ENCODE measurements at regions not wholly inside any gene's neighbourhood (a gene's known extent, or its start where the extent isn't known, plus 50 kb on each side); places are given as distances from the start of the nearest gene placed in this dataset.

GRCh38 chr18:46333431-46334135 is 229.4 kb downstream of the HAUS1 start:
- no peak for TF ChIP-seq EZH2 (IDR thresholded peaks at IDR 0.05; ENCODE audit: borderline replicate concordance, low read depth, low read length, severe bottlenecking)
- no peak for TF ChIP-seq POLR2A (IDR thresholded peaks at IDR 0.05; ENCODE audit: low read depth, low read length)
- TF ChIP-seq CTCF (IDR thresholded peaks at IDR 0.05; ENCODE audit: extremely low read depth in 1 of 2, insufficient read depth in 1 of 2, low read depth in 1 of 2, low read length in 2 of 2) = no peak
- no peak for TF ChIP-seq MAX (IDR thresholded peaks at IDR 0.05; ENCODE audit: insufficient read depth, insufficient read length)
- TF ChIP-seq POLR2AphosphoS5 (IDR thresholded peaks at IDR 0.05; ENCODE audit: insufficient read depth, low read depth, low read length) = no peak
- no peak for TF ChIP-seq MYC (IDR thresholded peaks at IDR 0.05; ENCODE audit: low read depth, low read length)
- TF ChIP-seq JUN (IDR thresholded peaks at IDR 0.05; ENCODE audit: borderline replicate concordance, insufficient read depth, insufficient read length, low read depth) = no peak
- TF ChIP-seq GATA2 (IDR thresholded peaks at IDR 0.05; ENCODE audit: insufficient read depth, insufficient read length, low read depth, low read length) = no peak
- no peak for TF ChIP-seq FOS (IDR thresholded peaks at IDR 0.05; ENCODE audit: borderline replicate concordance, insufficient read depth, low read length)
